ENCODE measurements at regions not wholly inside any gene's neighbourhood (a gene's known extent, or its start where the extent isn't known, plus 50 kb on each side); places are given as distances from the start of the nearest gene placed in this dataset.

DNA sequence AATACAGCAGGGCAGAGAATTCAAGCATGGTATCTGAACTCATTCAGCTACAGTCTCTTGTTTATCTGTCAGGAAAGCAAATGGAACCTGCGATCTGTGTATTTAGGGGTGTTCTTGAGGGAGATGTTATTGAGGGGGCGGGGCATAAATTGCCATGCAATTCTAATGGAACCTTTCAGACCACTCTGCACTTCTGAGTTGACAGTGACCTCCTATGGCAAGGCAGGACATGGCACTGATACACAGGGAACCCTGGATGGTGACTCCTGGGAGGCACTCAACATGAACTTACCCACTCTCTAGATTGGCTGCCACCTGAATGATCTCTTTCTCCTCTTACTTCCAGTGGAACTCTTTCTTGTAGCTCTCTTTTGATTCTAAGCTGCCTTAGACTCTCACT lies 787.3 kb downstream of the VRK1 start:
- DNase-seq (ENCODE audit: low read depth): no peak

DNA sequence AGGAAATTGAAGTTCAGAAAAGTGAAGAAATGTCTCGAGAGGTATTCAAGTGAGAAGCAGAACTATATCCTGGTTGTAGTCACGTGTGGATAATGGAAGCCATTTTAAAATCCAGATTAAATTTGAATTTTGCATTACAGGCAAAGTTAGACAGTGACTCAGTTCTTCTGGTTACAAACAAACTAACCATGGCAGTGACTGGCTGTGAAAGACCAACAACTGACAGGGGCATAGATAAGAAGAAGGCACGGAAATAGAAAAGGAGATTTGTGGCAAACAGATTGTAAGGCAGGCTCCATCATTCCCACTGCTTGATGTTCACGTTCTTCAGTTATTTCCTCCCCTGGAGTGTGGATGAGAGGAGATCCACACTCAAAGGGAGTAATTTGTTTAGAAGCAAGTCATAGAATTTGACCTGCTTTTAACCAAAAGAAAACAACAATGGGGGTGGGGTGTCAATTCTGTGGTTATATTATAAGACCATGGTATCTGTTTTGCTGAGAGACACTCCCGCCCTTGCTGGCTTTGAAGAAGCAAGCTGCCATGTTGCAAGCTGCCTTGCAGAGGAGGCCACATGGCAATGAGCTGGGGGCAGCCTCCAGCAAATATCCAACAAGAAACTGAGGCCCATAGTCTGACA lies 795.3 kb downstream of the VRK1 start:
- no peak for DNase-seq (ENCODE audit: low read depth)

DNA sequence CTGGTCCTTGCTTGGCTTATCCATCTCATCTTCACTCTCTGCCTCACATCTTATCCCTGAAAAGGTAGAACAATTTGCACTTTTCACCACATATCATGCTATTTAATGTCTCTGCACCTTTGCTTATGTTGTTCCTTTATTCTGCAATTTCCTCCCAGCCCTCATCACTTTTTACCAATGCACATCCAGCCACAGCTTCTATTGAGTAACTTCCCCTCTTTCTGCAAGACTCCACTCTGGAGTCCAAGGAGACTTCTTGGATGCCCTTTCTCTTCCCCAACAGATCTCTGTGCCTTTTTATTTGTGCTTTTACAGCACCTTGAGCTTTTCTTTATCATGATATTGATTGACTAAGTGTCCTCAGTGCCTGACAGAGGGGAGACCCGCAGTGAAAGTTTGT lies 797.1 kb downstream of the VRK1 start:
- no peak for DNase-seq (ENCODE audit: low read depth)

DNA sequence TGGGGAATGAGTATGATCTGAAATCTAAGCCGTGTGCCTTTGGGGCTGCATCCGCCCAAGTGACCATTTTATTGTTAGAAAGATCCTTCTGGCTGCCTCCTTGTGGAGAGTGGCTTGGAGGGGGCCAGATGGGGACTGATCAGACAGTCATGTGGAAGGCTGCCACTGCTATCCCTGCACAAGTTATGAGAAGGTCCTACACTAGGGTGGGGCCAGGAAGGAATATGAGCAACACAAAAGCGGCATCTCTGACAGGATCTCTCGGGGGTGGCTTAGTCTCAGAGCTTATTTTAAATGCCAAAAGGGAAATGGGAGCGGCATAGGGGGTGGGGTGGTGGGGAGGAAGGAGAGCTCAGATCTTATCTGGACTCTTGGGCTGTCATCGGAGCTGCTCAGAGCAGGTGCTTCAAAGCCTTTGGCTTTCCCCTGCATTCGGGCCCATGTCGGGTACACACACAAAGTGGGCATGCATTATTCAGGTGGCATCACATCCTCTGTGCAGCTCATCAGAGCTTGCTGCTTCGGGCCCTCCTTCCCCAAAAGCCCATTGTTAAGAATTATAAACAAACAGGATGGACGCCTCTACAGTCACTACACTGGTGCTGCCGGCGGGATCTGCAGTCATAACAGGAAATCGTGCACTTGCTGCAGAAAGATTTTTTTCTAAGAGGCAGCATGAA lies 805.4 kb downstream of the VRK1 start:
- no peak for DNase-seq (ENCODE audit: low read depth)

DNA sequence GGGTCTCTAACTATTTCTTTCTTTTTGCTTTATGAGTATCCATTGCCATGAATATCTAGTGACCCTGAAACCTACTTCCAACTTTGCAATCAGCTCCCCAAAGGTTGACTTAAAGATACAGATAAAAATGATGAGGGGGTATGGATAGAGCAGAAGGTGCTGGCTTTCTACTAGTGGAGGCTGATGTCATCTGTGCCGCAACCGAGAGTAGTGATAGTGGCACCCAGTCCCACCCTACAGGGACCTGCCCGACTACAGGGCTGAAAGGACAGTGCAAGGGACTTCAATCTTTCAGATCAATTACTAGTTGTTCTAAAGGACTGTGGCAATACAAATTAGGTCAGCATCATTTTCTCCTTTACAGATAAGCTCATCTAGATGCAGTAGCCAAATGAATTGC lies 806.0 kb downstream of the VRK1 start:
- no peak for DNase-seq (ENCODE audit: low read depth)

DNA sequence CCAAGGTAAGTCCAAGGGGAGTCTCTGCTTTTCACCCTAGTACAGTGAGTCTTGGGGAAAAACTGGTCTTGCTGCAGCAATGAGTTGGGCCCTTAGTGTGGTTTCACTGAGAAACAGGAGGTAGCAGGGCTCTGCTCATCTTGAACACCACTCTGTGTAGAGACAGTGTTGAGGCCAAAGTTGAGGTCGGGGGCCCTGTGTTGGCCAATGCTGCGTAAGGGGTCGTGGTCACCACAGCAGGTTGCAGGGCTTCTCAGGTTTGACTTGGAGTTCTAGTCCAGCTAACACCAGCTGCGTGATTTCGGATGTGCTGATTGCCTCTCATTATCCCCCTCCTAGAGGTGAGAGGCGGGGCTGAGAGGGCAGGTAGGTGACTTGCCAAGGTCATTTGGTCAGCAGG lies 807.5 kb downstream of the VRK1 start:
- no peak for DNase-seq (ENCODE audit: low read depth)

DNA sequence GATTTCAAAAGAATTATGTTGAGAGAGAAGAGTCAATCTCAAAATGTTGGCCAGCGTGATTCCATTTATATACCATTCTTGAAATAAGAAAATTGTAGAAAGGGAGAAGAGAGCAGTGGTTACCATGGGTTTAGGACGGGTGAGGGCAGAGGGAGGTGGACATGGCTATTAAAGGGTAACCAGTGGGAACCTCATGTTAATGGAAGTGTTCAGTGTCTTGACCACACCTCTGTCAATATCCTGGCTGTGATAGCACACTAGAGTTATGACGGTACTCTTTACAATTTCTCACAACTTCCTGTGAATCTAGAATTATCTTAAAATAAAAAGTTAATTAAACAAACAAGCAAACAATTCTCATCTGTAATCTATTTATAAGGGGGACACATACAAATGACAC lies 821.2 kb downstream of the VRK1 start:
- DNase-seq (ENCODE audit: low read depth): no peak

DNA sequence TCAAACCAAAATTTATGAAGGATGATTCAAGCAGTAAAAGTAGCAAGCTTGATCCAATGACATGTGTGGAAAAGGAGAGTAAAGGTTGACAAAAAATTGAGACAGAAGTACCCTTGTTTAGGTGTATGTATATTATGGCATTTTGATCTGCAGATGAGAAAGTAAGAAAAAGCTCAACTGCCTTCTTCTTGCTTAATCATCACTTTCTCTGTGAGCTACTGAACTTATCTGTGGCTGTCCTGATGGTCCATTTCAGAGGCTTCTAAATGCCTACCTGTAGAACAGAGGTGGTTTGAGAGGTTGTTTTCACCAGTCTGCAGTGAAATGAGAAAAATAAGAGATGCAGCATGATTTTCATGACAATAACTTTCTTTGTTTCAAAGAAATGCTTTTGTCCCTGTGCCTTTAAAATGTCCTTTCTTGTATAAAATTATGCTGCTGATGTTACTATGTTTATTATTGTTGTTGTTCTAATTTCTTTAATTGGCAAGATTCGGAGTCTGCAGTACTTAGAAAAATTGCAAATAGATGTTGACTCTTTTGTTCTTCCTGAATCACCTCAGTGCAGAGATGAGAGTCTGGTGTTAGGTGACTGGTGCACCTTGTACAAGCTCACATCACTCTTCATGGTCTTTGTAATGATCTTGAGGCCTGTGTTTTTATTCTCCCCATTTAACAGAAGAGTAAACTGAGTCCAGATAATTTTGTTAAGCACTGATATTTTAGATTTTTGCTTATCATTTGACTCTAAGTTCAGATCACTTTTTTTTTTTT lies 821.9 kb downstream of the VRK1 start:
- DNase-seq (ENCODE audit: low read depth): no peak

DNA sequence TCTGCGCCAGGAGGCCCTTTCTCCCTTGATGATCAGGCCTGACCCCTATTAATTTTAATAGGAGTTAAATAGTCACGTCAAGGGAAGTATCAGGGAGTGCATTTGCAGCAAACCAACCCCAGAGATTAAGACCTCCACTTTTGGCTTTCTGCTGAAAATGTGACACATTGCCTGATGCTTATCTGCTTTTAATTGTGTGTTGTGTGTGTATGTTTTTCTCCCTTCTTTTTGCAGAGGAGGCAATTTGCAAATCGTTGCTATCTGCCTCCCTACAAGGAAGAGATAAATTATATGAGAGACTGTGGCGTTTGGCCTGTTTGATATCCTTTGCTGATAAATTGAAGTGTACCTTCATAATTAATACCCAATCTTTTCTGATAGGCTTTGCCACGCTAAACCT lies 822.9 kb downstream of the VRK1 start:
- DNase-seq (ENCODE audit: low read depth): no peak

DNA sequence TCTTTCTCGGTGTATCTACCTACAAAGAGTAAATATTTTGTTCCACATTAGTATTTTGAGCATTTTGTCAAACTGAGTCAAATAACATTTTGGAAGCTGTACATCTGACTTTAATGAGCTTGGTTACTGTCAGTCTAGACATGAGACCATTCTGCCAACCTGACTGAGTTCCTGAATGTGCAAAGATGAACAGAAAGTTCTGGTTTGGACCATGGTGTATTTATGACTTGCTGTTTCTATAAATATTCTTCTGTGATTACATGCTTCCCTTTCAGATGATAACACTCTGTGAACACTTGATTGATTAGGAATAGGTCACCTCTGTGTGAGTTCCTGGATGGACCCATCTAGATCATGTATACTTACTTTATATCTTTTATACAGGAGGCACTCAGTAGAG lies 827.8 kb downstream of the VRK1 start:
- DNase-seq (ENCODE audit: low read depth): no peak

DNA sequence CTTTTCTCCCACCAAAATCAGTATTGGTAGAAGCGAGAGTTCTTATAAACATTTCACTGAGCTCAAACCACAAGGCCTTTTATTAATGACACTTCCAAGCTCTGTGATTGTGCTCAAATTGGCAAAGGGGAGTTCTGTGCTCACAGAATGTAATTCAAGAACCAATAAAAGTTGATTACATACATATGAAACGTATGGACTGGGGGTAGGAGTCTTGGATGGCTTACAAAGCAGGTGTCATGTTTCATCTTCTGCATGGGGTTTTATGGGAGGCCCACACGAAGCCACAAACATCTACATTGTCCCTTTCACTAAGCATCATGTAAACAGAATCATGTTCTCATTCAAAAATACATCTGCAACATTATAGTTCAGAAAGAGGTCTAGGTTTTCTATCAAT lies 828.3 kb downstream of the VRK1 start:
- DNase-seq (ENCODE audit: low read depth): no peak

DNA sequence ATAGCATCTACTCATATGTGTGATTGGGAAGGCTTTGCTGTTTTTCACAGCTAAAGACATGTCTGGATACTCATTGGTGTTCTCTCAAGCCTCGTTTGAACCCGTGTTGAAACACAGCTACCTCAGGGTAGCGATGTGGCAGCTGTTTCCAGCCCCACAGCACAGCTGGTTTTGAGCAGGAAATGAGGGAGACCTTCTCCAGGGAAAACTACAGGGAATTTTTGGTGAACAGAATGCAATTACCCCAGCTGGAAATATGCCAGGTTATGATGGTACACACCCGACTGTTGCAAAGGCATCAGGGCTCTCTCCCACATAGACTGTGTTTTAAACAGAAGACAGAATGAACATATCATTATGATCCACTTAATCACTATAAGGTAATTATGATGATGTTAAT lies 828.9 kb downstream of the VRK1 start:
- DNase-seq (ENCODE audit: low read depth): no peak

DNA sequence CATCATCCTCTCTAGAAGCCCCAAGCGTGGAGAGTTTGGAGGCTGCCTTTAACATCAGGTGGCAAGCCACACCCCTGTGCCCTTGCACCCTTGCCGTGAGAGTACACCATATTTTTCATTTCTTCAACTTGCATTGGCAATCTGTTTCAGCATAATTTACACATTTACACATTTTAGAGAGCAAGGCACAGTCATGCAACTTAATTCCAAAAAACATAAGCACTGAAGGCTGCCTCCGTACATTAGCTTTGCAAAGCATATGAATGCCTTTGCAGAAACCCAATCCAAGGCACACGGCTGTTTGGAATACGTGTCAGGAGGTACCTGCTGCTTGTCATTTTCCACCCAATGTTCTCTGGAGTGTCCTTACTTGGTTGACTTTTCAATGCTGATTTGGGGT lies 833.1 kb downstream of the VRK1 start:
- DNase-seq (ENCODE audit: low read depth): no peak

DNA sequence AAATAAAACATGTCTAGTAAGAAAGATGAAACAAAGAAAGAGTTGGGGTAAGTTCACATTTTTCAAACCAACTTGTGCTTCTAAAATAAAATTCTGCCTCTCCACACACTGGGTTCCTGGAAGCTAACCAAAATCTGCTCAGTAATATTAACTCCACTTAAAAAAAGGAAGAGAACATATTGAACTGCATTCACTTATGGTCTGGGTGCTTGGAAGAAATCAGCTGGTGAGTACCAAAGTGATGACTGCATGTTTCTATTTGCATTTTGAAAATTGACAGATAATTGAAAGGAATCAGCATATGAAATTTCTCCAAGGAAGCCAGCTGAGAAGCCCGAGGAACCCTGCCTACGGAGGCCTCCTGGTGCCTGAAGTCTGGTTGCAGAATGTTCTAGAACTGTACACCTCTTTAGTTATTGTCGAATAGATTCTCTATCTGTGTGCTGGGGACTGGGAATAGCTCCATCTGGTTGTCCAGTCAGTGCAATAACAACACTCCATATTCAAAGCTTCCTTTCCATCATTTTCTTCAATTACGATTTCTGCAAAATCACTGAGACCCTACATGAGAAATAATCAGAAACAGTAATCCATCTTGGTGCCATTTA lies 836.1 kb downstream of the VRK1 start:
- no peak for DNase-seq (ENCODE audit: low read depth)

DNA sequence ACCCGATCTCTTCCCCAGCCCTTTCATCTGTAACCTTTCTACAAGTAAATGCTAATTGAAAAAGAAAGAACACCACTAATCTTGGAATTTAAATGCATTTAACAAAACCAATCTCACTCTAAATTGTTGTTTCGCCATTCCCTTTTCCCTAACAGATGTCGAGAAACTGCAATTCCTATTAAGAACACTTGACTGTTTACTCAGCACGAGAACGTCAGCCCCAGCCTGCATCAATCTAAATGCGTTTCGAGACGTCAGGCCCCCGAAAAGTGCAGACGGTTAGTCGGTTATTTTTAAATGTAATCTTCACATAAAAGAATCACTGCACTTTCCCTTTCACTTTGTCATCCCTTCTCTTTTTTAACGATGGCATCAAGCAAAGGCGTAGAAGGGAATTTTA lies 837.6 kb downstream of the VRK1 start:
- no peak for DNase-seq (ENCODE audit: low read depth)

DNA sequence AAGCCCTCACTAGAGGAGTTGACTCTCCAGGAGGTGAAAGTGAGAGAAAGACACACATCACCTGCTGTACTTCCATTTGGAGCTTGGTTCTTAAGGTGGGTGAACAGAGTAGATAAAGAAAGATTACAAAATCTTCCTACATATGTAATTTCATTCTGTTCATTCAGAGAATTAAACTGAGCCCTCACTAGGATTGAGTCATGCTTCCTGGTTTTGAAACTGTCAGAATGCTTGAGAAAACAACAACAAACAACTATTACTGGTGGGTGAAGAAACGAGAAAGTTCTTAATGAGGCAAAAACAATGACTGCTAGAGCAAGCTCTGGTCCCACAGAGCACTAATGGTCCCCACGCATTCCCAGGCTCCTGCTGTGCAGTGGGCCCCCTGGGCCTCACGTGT lies 841.7 kb downstream of the VRK1 start:
- DNase-seq (ENCODE audit: low read depth): no peak

DNA sequence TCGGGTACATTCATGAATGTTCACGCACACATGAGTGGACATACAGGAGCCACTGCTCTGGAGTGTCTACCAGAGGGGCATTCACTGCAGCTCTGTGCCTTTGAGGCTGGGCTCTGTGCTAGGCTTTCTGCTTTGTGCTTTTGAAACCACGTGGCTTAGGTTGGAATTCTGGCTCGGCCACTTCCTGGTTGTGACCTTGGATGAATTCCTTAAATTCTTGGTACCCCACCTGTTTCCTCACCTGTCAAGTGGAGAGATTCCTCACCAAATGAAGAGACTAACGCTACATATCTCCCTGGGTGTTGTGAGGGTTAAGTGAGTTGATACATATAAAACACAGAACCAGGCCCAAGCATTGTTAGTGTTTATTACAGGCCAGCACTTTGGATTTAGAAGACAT lies 842.8 kb downstream of the VRK1 start:
- no peak for DNase-seq (ENCODE audit: low read depth)

DNA sequence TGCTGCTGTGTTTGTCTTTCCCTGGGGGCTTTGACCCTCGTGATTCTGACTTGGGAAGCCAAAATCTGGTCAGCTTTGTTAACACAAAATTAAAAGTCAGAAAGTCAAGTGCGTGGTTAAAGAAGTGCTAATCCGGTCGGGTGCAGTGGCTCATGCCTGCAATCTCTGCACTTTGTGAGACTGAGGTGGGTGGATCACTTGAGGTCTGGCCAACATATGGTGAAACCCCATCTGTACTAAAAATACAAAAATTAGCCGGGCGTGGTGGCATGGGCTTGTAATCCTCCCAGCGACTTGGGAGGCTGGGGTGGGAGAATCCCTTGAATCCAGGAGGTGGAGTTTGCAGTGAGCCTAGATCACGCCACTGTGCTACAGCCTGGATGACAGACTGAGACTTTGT lies 844.6 kb downstream of the VRK1 start:
- DNase-seq (ENCODE audit: low read depth): no peak

DNA sequence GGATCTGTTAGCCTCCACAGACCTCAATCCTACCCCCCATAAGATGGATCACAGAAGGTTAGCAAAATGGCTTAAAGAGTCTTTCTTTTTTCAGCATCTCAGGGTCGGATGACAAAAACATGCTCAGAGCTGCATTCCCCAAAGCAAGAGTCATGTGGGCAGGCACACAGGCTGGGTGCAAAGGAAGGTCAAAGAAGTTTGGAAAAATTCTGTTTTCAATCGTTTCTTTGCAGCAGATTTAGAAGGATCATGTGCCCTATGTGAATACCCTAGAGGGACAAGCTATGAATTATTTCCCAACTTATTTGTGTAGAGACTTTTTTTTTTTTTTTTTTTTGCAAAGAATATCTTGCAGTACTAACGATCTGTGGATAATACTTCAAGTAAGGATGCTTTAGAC lies 845.4 kb downstream of the VRK1 start:
- no peak for DNase-seq (ENCODE audit: low read depth)

DNA sequence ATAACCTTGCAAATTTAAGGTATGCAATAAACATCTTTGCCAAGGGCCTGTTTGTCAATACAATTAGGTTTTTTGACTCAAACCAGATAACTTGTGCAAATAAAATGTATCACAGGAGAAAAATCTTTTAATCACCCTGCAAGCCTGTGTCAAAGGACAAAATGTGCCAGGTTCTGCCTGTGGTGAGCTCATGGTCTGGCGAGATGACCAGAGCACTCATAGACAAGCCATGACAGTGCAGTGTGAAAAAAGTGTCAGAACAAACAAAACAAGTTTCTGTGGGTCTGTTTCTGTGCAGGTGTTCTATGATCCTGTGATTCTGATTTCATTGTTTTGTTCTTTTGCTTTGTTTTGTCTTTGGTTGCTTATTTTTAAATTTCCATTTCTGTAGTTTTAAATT lies 847.2 kb downstream of the VRK1 start:
- no peak for DNase-seq (ENCODE audit: low read depth)

DNA sequence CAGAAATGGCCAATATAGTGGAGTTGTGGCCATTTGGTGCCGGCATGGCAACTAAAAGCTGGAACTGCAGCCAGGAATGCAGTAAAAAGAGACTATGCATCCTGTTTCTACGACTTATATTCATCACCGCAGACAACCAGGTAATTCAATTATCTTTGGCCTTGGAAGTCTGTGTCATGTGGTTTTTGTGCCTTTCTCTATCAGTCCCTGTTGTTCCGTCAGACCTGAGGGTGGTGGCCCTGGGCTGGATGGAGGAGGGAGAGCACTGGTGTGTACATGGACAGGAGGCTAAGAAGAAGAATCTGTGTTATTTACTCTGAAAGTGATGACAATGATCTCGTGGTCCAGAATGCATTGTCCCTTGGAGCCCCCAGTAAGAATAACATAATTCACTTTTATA lies 852.6 kb downstream of the VRK1 start:
- DNase-seq (ENCODE audit: low read depth): no peak

DNA sequence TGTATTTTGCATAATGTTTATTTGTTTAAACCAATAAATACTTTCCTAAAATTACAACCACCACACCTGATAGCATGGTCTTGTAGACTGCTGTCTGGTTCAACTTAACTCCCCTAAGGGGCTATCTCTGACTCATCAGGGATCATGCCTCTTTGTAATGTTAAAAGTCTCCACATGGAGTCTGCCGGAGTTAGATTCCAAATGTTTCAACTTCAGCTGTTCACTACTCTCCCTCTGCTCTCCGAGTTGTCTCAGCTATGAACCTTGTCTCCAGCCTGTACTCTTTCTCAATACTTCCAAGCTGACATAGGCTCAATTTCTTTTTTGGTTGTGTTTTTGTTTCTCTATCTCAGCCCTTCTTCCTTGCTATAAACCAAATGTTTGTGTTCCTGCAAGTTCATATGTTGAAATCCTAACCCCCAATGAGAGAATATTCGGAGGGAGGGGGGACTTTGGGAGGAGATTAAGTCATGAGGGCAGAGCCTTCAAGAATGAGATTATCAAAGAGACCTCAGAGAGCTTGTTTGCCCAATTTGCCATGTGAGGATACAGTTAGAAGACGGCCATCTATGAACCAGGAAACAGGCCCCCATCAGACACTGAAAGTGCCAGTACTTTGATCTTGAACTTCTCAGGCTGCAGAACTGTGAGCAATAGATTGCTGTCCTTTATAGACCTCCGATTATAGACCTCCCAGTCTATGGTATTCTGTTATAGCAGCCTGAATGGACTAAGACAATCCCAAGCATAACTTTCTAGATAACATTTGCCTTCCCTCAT lies 858.2 kb downstream of the VRK1 start:
- DNase-seq (ENCODE audit: low read depth): no peak

All from fibroblast of gingiva (primary cell).